Loucy (cell line): ENCODE measurements at regions not wholly inside any gene's neighbourhood (a gene's known extent, or its start where the extent isn't known, plus 50 kb on each side); places are given as distances from the start of the nearest gene placed in this dataset.

Experiments used
- H2AFZ ChIP-seq: fragments of 200-600 bp; sonication (generic); 2 replicates; pipeline ENCODE4 v1.6.0; 2016; ENCODE audit warnings: antibody characterized with exemption, mild to moderate bottlenecking, low read length, moderate library complexity
- H3F3A ChIP-seq: fragments of 200-600 bp; 2 replicates; pipeline ENCODE4 v1.6.0; 2016; ENCODE audit warnings: antibody characterized with exemption, low read depth, mild to moderate bottlenecking
- H3K27me3 ChIP-seq: fragments of 200-600 bp; sonication (generic); 2 replicates; pipeline ENCODE4 v1.6.1; 2014; ENCODE audit warnings: low read length, mild to moderate bottlenecking; ENCODE audit not compliant: insufficient read depth, poor library complexity, severe bottlenecking
- H3K36me3 ChIP-seq: fragments of 200-600 bp; sonication (generic); 2 replicates; pipeline ENCODE4 v1.6.1; 2016; ENCODE audit warnings: low read length; ENCODE audit not compliant: insufficient read depth
- H3K4me1 ChIP-seq: fragments of 200-600 bp; sonication (generic); 2 replicates; pipeline ENCODE4 v1.5.1; 2014; ENCODE audit warnings: low read length, mild to moderate bottlenecking; ENCODE audit not compliant: insufficient read depth, poor library complexity, severe bottlenecking
- H3K4me2 ChIP-seq: fragments of 200-600 bp; sonication (generic); 2 replicates; pipeline ENCODE4 v1.6.0; 2014; ENCODE audit warnings: antibody characterized with exemption, low read length, low read depth, mild to moderate bottlenecking; ENCODE audit not compliant: poor library complexity, severe bottlenecking
- H3K4me3 ChIP-seq: fragments of 200-600 bp; sonication (generic); 2 replicates; pipeline ENCODE4 v1.5.1; 2014; ENCODE audit warnings: low read length, mild to moderate bottlenecking, mixed read lengths; ENCODE audit not compliant: poor library complexity, severe bottlenecking
- H3K79me2 ChIP-seq: fragments of 200-600 bp; sonication (generic); 2 replicates; pipeline ENCODE4 v1.6.1; 2014; ENCODE audit warnings: low read length; ENCODE audit not compliant: insufficient read depth
- H3K9ac ChIP-seq: fragments of 200-600 bp; sonication (generic); 2 replicates; pipeline ENCODE4 v1.6.0; 2014; ENCODE audit warnings: mild to moderate bottlenecking, low read depth, low read length, moderate library complexity; ENCODE audit not compliant: poor library complexity, severe bottlenecking
- H3K9me2 ChIP-seq: fragments of 200-600 bp; sonication (generic); replicated peaks from 2 replicates; pipeline ENCODE4 v1.6.1; 2016; ENCODE audit warnings: low read depth, low read length, mixed read lengths
- H3K9me3 ChIP-seq: fragments of 200-600 bp; sonication (generic); 2 replicates; pipeline ENCODE4 v1.6.1; 2014; ENCODE audit warnings: mild to moderate bottlenecking, antibody characterized with exemption, low read length, low read depth; ENCODE audit not compliant: insufficient read depth
- H4K20me1 ChIP-seq: fragments of 200-600 bp; sonication (generic); 2 replicates; pipeline ENCODE4 v1.6.0; 2014; ENCODE audit warnings: antibody characterized with exemption, low read length, mild to moderate bottlenecking; ENCODE audit not compliant: insufficient read depth, poor library complexity, severe bottlenecking
- CTCF ChIP-seq: fragments of 200-600 bp; sonication (generic); conservative IDR thresholded peaks from 2 replicates; pipeline ENCODE4 v1.5.1; 2014; ENCODE audit warnings: mild to moderate bottlenecking, antibody characterized with exemption, low read length
- EZH2phosphoT487 ChIP-seq: fragments of 200-600 bp; IDR thresholded peaks from 2 replicates; pipeline ENCODE4 v1.6.1; 2018; ENCODE audit warnings: antibody characterized with exemption, mild to moderate bottlenecking, moderate library complexity, borderline replicate concordance

- no peaks in the 10 kb centered on the region for H4K20me1 ChIP-seq
- no peaks in the 10 kb centered on the region for H3K79me2 ChIP-seq
- H3K4me3 ChIP-seq: no peak overlapping the region
- no peak overlapping the region for H2AFZ ChIP-seq
- no peaks in the 10 kb centered on the region for H3K36me3 ChIP-seq
- H3K4me2 ChIP-seq: no peak overlapping the region
- no peak overlapping the region for H3K9ac ChIP-seq
- H3F3A ChIP-seq: no peaks in the 10 kb centered on the region
- no peaks in the 10 kb centered on the region for H3K9me3 ChIP-seq
- H3K9me2 ChIP-seq: no peaks in the 10 kb centered on the region
- no peaks in the 10 kb centered on the region for H3K27me3 ChIP-seq
- TF ChIP-seq EZH2phosphoT487 (no peak), CTCF (no peak)
- H3K4me1 ChIP-seq: peaks cover 16% of the 10 kb centered on the region
Observed at GRCh38 chr18:26746398-26746797, 119.1 kb downstream of the AQP4 start.

GRCh38 chr18:26745288-26746181 is 120.0 kb downstream of the AQP4 start:
- TF ChIP-seq EZH2phosphoT487 (no peak), CTCF (no peak)
- Histone ChIP-seq H3F3A (no peaks in the 10 kb centered on the region), H3K9ac (no peak overlapping the region), H3K79me2 (no peaks in the 10 kb centered on the region), H3K27me3 (no peaks in the 10 kb centered on the region), H3K4me2 (no peak overlapping the region), H2AFZ (peak overlapping the region; percentile 27; the same call in 1 of the 2 replicates), H3K9me2 (no peaks in the 10 kb centered on the region), H4K20me1 (no peaks in the 10 kb centered on the region), H3K4me1 (peaks cover 16% of the 10 kb centered on the region), H3K4me3 (no peak overlapping the region), H3K36me3 (no peaks in the 10 kb centered on the region), H3K9me3 (no peaks in the 10 kb centered on the region)

- H3K9me3 ChIP-seq: no peaks in the 10 kb centered on the region
- H2AFZ ChIP-seq: no peak overlapping the region
- no peak overlapping the region for H3K9ac ChIP-seq
- peaks cover 16% of the 10 kb centered on the region for H3K4me1 ChIP-seq
- H3K4me3 ChIP-seq: no peak overlapping the region
- H3K36me3 ChIP-seq: no peaks in the 10 kb centered on the region
- TF ChIP-seq CTCF (no peak), EZH2phosphoT487 (no peak)
- H3K4me2 ChIP-seq: no peak overlapping the region
- no peaks in the 10 kb centered on the region for H3K79me2 ChIP-seq
- H3K27me3 ChIP-seq: no peaks in the 10 kb centered on the region
- no peaks in the 10 kb centered on the region for H4K20me1 ChIP-seq
- H3K9me2 ChIP-seq: no peaks in the 10 kb centered on the region
- H3F3A ChIP-seq: no peaks in the 10 kb centered on the region
Observed at GRCh38 chr18:26741758-26742157, 123.7 kb downstream of the AQP4 start.
